RCC 7860 (cell line): ENCODE measurements at regions not wholly inside any gene's neighbourhood (a gene's known extent, or its start where the extent isn't known, plus 50 kb on each side); places are given as distances from the start of the nearest gene placed in this dataset.
"Not testable (repeated sequence)": the region's sequence is repeated elsewhere in the genome, so short reads cannot be mapped to it uniquely, and the experiment has no call there.

Experiments
- DNase-seq: peaks from one replicate; pipeline ENCODE4 v3.0.0-alpha.2; 2015; ENCODE audit warnings: low spot score
- FAIRE-seq: peaks from 2 replicates; lab custom pipeline; 2012; peaks lifted over from hg19 to GRCh38; lab: Jason Lieb, UNC

GRCh38 chr10:34957531-34957930, 132.6 kb downstream of the CUL2 start:
- FAIRE-seq = no peak
- DNase-seq = no peak

- FAIRE-seq = peak; percentile 63
- DNase-seq = peak; percentile 70
Measured at GRCh38 chr10:34956756-34957155, 133.4 kb downstream of the CUL2 start.

GRCh38 chr10:34955391-34955790, 134.8 kb downstream of the CUL2 start:
- FAIRE-seq = no peak
- no peak for DNase-seq

GRCh38 chr10:34954142-34954541, 136.0 kb downstream of the CUL2 start:
- no peak for FAIRE-seq

GRCh38 chr10:34951263-34951887, 136.3 kb upstream of the PARD3 start:
- FAIRE-seq, DNase-seq: not testable (repeated sequence)

More at GRCh38 chr10:34954142-34954541, 136.0 kb downstream of the CUL2 start:
- no peak for DNase-seq

- FAIRE-seq, DNase-seq: not testable (repeated sequence)
Measured at GRCh38 chr10:34945951-34946522, 130.9 kb upstream of the PARD3 start.

- DNase-seq = peak; percentile 29
- no peak for FAIRE-seq
Measured at GRCh38 chr10:34941471-34942357, 126.6 kb upstream of the PARD3 start.

- no peak for FAIRE-seq
- no peak for DNase-seq
Measured at GRCh38 chr10:34940436-34940835, 125.3 kb upstream of the PARD3 start.

GRCh38 chr10:34938399-34938670, 123.2 kb upstream of the PARD3 start:
- DNase-seq (no peak), FAIRE-seq (no peak)

- FAIRE-seq, DNase-seq: not testable (repeated sequence)
Measured at GRCh38 chr10:34937643-34938398, 122.7 kb upstream of the PARD3 start.

- FAIRE-seq (no peak), DNase-seq (no peak)
Measured at GRCh38 chr10:34936061-34936460, 121.0 kb upstream of the PARD3 start.

- FAIRE-seq (no peak), DNase-seq (no peak)
Measured at GRCh38 chr10:34933676-34934075, 118.6 kb upstream of the PARD3 start.

GRCh38 chr10:34932235-34932634, 117.1 kb upstream of the PARD3 start:
- DNase-seq (no peak), FAIRE-seq (no peak)

- no peak for DNase-seq
- no peak for FAIRE-seq
Measured at GRCh38 chr10:34931216-34931615, 116.1 kb upstream of the PARD3 start.

GRCh38 chr10:34922138-34922537, 107.0 kb upstream of the PARD3 start:
- no peak for FAIRE-seq

GRCh38 chr10:34920578-34920977, 105.5 kb upstream of the PARD3 start:
- no peak for FAIRE-seq
- no peak for DNase-seq

More at GRCh38 chr10:34922138-34922537, 107.0 kb upstream of the PARD3 start:
- peak; percentile 23 for DNase-seq

GRCh38 chr10:34918776-34919315, 103.8 kb upstream of the PARD3 start:
- FAIRE-seq = no peak

GRCh38 chr10:34918060-34918775, 103.1 kb upstream of the PARD3 start:
- FAIRE-seq = no peak

More at GRCh38 chr10:34918776-34919315, 103.8 kb upstream of the PARD3 start:
- DNase-seq = no peak

GRCh38 chr10:34916314-34916713, 101.2 kb upstream of the PARD3 start:
- FAIRE-seq (peak; percentile 68), DNase-seq (peak; percentile 52)

More at GRCh38 chr10:34918060-34918775, 103.1 kb upstream of the PARD3 start:
- DNase-seq = no peak

GRCh38 chr10:34912771-34913170, 97.7 kb upstream of the PARD3 start:
- FAIRE-seq = no peak
- no peak for DNase-seq
